Stimulated activated CD8-positive, alpha-beta memory T cell treated with anti-CD3 and anti-CD28 coated beads, Interleukin-2, amount 100 ng/mL, for 1 hour (primary cell): ENCODE measurements at regions not wholly inside any gene's neighbourhood (a gene's known extent, or its start where the extent isn't known, plus 50 kb on each side); places are given as distances from the start of the nearest gene placed in this dataset.
"Not testable (repeated sequence)": the region's sequence is repeated elsewhere in the genome, so short reads cannot be mapped to it uniquely, and the experiment has no call there.

ENCODE experiments used
- DNase-seq, 2 donors: peaks; one replicate each; pipeline ENCODE4 v3.0.0-alpha.2; 2020; ENCODE audit warnings: low read depth in 2 of 2

- no peak for DNase-seq
Observed at GRCh38 chr21:33993286-33994231, 78.0 kb upstream of the ATP5PO start.

- DNase-seq: not testable (repeated sequence)
Observed at GRCh38 chr21:33992412-33992811, 76.8 kb upstream of the ATP5PO start.

GRCh38 chr21:33991133-33991532 lies 75.5 kb upstream of the ATP5PO start:
- no peak for DNase-seq

- DNase-seq: no peak
Observed at GRCh38 chr21:33989440-33989839, 73.8 kb upstream of the ATP5PO start.

DNA sequence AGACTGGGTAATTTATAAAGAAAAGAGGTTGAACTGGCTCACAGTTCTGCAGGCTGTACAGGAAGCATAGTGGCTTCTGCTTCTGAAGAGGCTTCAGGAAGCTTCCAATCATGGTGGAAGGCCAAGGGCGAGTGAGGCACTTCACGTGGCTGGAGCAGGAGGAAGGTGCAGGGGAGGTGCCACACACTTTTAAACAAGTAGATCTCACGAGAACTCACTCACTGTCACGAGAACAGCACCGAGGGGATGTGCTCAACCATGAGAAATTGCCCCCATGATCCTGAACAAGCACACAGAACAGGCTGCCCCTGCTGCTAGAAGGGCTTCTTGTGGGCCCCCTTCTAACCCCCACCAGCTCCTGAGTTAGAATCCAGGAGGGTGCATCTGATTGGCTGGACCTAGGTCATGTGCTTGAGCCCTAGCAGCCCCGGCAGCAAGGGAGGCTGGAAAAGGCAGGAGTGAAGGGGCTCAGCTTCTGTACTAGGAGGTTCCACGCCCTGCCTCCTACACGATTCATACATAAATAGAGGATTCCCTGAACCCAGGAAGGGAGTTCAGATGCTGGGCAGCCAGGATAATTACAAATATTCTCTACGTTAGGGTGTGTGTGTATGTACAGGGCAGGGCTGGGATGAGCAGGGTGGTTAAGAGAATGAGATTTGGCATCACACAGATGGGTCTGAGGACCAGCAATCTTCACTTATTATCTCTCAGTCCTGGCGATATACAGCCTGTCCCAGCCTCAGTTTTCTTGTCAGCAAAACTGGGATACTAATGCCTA lies 72.8 kb upstream of the ATP5PO start:
- no peak for DNase-seq

- no peak for DNase-seq
Observed at GRCh38 chr21:33987461-33987860, 71.9 kb upstream of the ATP5PO start.

GRCh38 chr21:33985117-33986050 lies 69.8 kb upstream of the ATP5PO start:
- DNase-seq: no peak

DNA sequence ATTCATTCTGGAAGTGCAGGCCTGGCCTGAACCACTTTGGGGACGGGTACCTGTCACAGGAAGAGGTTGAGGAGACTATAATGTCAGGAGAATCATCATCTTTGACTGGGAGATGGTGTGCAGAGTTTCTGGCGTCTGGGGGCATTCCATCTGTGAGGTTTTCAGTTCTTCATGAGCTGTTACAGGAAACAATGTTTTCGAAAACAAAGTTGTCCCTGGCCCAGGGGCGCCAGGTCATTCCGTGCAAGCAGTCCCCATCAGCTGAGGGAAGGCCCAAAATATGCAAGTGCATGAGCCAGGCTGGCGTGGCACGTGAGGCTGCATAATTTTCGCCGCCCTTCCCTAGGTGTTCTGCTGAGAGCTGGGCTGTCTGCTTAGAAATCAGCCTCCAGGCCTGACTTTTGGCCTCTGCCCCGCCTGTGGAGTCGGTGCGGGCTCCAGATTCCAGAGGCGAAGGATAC lies 68.4 kb upstream of the ATP5PO start:
- no peak for DNase-seq

DNA sequence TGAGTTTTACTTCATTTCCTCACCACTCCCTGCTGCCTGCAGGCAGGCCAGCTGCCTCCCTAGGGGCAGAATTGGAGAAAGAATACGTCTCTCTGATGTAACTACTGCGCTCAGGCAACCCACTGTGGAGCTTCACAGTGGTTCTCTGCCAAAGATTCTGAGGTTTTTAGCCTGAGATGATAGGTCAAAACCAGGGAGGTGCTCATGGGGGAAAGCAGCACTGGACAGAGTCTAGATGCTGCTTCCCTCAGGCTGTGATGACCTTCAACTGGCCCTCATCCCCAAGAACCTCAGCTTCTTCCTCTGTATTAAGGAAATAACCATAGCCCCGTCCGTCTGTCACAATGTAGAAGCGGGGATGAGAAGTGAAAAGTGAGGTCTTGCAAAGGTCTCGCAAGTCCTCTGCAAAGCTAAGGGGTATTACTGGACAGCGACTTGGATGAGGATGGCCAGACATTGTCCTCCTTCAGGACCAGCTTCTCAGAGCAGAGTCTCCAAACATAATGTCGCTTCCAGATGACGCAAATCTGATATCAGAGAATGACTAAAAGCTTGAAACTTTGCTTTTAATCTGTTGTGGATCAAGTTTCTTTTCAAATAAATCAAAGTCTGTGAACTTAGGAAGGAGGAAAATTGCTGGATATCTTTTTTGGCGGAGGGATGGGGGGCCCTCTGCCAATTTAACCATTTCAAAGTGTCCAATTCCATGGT lies 65.9 kb upstream of the ATP5PO start:
- DNase-seq: no peak

DNA sequence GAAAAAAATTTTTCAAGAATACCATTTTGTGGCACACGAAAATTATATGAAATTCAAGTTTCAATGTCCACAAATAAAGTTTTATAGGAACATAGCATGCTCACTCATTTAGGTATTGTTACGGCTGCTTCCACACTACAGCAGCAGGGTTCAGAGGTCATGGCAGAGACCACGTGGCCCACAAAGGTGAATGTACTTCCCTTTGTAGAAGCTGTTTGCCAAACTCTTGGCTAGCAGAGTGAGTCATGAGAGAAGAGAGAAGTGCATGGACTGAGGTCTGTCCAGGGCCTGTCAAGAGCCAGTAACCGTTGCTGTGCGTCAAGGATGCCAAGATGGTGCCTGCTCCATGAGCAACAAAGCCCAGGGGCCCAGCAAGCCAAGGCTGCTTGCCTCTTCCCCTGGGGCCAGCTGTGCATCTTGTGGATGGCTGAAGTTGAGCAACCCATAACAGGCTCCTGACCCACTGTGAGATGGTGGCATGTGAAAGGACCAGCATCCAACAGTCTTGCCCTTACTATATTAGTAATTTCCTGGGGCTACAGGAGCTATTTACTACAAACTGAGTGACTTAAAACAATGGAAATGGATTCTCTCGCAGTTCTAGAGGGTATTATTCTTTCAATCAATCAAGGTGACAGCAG lies 64.8 kb upstream of the ATP5PO start:
- DNase-seq: no peak

- DNase-seq: no peak
Observed at GRCh38 chr21:33978585-33978984, 63.0 kb upstream of the ATP5PO start.

- no peak for DNase-seq
Observed at GRCh38 chr21:33977721-33978369, 62.2 kb upstream of the ATP5PO start.

GRCh38 chr21:33977017-33977720 lies 61.6 kb upstream of the ATP5PO start:
- DNase-seq: no peak

DNA sequence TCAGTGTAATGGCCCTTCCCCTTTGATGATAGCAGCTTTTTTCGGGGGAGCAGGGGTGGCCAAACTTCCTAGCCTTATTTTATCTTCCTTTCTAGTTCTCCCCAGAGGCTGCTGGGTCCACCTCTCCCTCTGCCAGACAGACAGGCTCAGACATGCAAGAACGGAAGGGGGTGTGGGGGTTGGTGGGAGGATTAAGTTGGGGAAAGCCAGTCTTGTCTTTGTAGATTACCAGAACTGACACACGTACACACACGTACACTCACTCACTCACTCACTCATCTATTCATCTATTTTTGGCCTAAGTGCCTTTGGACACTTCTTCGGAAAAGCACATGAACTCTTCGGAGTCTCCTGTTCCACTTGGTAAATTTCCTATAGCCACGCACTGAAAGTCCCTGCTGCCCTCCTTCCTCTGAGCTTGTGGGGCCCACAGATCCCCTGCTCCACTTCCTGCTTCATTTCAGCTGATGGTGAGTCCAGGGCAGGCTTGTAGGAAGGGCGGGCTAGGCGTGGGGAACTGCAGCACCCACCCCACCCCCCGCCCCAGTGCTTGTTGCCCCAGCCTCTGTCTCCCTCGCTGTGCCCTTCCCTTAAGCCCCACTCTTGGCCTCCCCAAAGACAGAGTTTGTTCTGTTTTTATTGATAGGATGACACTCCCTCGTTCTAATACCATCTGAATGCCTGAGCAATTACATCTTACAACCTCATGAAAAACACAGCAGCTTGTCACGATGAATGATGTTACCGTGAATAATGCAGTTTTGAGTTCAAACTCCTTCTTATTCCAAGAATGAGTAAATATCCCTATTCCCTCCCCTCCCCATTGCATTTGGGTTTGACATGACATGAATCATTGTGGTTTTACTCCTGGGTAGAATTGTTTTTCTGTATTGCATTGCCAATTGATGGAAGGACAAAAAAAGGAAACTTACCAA lies 60.7 kb upstream of the ATP5PO start:
- DNase-seq: no peak

DNA sequence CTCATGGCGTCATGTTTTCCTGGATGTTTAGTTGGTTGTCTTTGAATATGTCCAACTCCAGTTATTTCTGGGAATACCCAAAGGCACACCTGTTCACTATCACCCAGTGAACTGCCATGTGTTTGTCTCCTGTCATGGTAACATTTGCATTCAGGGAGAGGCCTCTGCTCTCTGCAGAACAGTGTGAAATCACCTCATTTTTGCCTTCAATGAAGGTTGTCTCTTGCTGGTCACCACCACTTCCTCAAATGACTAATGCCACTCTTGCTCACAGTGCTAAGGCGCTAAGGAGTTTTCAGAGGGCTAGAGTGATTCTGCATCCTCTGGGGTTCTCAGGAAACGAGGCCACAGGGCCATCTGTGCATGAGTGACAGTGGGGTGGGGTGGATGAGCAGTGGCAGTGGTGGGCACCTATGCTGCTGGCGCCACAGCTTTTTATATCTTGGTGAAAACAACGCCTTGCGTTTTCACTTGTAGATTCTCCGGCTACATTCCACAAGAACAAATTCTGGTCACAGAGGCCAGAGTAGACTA lies 60.0 kb upstream of the ATP5PO start:
- DNase-seq: peak; percentile 24 to 39

DNA sequence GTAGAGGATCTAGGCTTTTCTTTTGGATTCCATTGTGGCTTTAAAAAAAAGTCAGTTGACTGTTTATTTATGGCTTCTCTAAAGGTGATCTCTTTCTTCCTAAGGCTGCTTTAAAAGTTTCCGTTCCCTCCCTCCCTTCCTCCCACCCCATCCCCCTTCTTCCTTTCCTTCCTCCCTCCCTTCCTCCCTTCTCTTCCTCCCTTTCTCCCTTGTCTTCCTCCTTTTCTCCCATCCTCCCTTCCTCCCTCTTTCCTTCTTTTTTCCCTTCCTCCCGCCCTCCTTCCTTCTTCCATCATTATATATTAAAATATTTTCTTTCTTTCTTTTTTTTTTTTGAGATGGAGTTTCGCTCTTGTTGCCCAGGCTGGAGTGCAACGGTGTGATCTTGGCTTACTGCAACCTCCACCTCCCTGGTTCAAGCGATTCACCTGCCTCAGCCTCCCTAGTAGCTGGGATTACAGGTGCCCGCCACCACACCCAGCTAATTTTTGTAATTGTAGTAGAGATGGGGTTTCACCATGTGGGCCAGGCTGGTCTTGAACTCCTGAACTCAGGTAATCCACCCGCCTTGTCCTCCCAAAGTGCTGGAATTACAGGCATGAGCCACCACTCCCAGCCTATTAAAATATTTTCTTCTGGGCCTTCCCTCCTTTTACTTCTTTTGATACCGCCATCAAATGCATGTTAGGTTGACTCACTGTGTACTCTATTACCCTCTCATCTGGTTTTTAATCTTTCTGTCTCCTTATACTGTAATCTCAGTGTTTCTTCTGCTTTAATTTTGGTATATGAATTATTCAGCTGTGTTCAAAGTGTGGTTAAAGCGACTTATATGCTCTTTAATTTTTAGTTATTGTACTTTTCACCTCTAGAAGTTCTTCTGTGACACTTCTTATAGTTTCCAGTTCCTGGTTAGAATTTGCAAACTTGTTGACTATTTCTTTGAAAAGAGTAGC lies 59.2 kb upstream of the ATP5PO start:
- DNase-seq: no peak

DNA sequence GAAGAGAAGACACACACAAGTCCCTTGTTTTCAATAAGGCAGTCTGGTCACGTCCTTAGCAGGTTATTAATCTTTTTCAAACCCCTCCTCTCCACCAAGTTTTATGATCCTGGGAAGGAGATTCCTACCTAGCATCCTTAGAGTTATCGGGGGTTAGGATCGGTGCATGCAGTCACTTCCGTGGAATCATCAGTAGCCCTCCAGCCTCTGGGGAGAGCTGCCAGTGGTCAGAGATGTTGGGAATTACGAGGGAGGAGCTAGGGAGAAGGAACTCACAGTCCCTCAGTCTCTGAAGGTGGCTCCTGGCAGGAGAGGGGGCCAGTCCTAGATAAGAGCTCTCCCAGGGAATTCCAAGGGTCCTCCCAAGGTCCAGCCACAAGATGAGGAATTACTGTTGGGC lies 57.7 kb upstream of the ATP5PO start:
- DNase-seq: no peak
